Panc1 (cell line): ENCODE measurements at regions not wholly inside any gene's neighbourhood (a gene's known extent, or its start where the extent isn't known, plus 50 kb on each side); places are given as distances from the start of the nearest gene placed in this dataset.

Experiments
- ATAC-seq: fragments of 200-7000 bp; cut with Tn5 transposase; 2 replicates; pipeline ENCODE4 v1.9.1; 2020; ENCODE audit warnings: mild to moderate bottlenecking, moderate library complexity
- BruUV-seq: library from RNA; stranded (reverse); fragments of 400-500 nt; replicated peaks from 2 replicates; lab custom pipeline; 2021; lab: Mats Ljungman, UMichigan
- CTCF ChIA-PET: fragments of 300-600 bp; sonication (Branson Sonifier 250); formaldehyde crosslinking; loops from one replicate; lab custom pipeline; 2022; ENCODE audit warnings: antibody characterized with exemption; lab: Charles Lee
- POLR2A ChIA-PET: fragments of 300-600 bp; sonication (Branson Sonifier 250); formaldehyde crosslinking; loops from one replicate; lab custom pipeline; 2022; ENCODE audit warnings: antibody characterized with exemption; lab: Charles Lee
- DNase-seq: peaks from one replicate; pipeline ENCODE4 v3.0.0-alpha.2; 2010; ENCODE audit warnings: low read depth, low spot score
- H3K27ac ChIP-seq: 2 replicates; pipeline ENCODE4 v1.5.1; 2011; ENCODE audit warnings: mild to moderate bottlenecking, low read length, inconsistent platforms
- H3K27me3 ChIP-seq: fragments of 200-500 bp; sonication (Bioruptor generic); 2 replicates; pipeline ENCODE4 v1.6.0; 2014; ENCODE audit warnings: low read length, inconsistent platforms; ENCODE audit not compliant: control insufficient read depth, insufficient read depth
- H3K36me3 ChIP-seq: fragments of 200-500 bp; sonication (Bioruptor generic); 2 replicates; pipeline ENCODE4 v1.5.1; 2014; ENCODE audit warnings: inconsistent platforms, mild to moderate bottlenecking, low read length, moderate library complexity; ENCODE audit not compliant: control insufficient read depth, insufficient read depth
- H3K4me1 ChIP-seq: 2 replicates; pipeline ENCODE4 v1.5.1; 2011; ENCODE audit warnings: inconsistent platforms, mild to moderate bottlenecking, low read length, moderate library complexity; ENCODE audit not compliant: control insufficient read depth, insufficient read depth
- H3K4me3 ChIP-seq, 2 experiments: 2 replicates each; pipeline ENCODE4 v1.5.1; 2011 to 2012; ENCODE audit warnings: low read depth in 2 of 2, low read length in 2 of 2, mild to moderate bottlenecking in 2 of 2, inconsistent platforms in 1 of 2, moderate library complexity in 1 of 2
- H3K9me3 ChIP-seq: fragments of 200-500 bp; sonication (Bioruptor generic); 2 replicates; pipeline ENCODE4 v1.5.1; 2014; ENCODE audit warnings: low read depth, mild to moderate bottlenecking, inconsistent platforms, low read length, moderate library complexity; ENCODE audit not compliant: control insufficient read depth, insufficient read depth
- POLR2AphosphoS5 ChIP-seq: IDR thresholded peaks from 2 replicates; pipeline ENCODE4 v1.6.1; 2012; ENCODE audit warnings: mild to moderate bottlenecking, low read depth, low read length, moderate library complexity
- SIN3A ChIP-seq: IDR thresholded peaks from 2 replicates; pipeline ENCODE4 v1.6.1; 2012; ENCODE audit warnings: low read depth, mild to moderate bottlenecking, low read length, moderate library complexity, borderline replicate concordance; ENCODE audit not compliant: insufficient read depth
- TCF7L2 ChIP-seq: IDR thresholded peaks from 2 replicates; pipeline ENCODE4 v1.6.1; 2011; ENCODE audit warnings: mild to moderate bottlenecking, low read depth, low read length, inconsistent platforms
- in situ Hi-C: cut with HindIII; loops from 2 replicates; pipeline ENCODE4 v1.10.0; 2016; ENCODE audit warnings: low sequenced_read_pairs, low pct_unique_long_range_greater_than_20kb
- intact Hi-C: fragments of 100-400 bp; cut with micrococcal nuclease; formaldehyde crosslinking; loops from one replicate; pipeline ENCODE4 v1.10.0; 2022; ENCODE audit not compliant: unreplicated experiment
- TF ChIP-seq, protein P1 (sequence below), 2 experiments: IDR thresholded peaks; 2 replicates each; pipeline ENCODE4 v1.6.1; 2011 to 2012; ENCODE audit warnings: low read depth in 2 of 2, control low read depth in 1 of 2, low read length in 1 of 2, mild to moderate bottlenecking in 1 of 2, moderate library complexity in 1 of 2; ENCODE audit not compliant: insufficient read depth in 1 of 2
- TF ChIP-seq, protein P2 (sequence below): fragments of 450-650 bp; IDR thresholded peaks from 2 replicates; pipeline ENCODE4 v1.5.1; 2017; ENCODE audit warnings: mild to moderate bottlenecking

DNA sequence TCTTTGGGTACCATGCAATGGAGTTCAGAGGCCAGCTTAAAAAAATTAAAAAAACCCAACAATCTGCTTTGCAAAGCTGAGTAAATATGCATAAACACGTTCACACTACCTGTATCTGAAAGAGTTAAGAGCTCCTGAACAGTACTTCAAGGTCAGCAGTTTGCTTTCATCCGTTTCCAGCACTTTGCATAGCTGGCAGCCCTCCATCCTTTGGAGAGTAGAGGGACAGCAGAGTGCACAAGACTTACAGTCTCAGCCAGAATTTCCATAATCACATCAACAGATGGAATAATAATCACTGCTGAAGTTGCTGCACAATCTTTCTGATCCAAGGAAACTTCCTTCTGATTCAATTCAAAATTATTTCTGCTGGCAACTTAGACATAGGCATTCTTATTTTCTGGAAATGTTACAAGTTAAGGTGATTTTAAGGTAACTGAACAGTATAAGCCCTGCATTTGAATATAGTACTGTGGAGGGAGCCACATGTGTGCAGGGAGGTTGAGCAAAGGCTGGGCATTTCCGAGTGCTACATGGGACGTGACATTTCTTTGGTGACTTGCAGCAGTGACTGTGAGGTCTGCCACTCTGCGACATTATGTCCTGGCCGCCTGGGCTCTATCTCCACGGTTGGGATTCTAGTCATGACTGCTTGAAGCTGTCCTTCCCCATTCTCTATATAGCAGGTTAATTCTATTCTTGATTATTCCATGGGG lies 73.5 kb upstream of the EMCN start:
- BruUV-seq = no TSS peak
- ATAC-seq = no peak
- Histone ChIP-seq H3K4me3 (no peak overlapping the region), H3K27ac (no peak overlapping the region), H3K27me3 (no peaks in the 10 kb centered on the region), H3K4me1 (no peaks in the 10 kb centered on the region), H3K36me3 (no peaks in the 10 kb centered on the region), H3K9me3 (no peaks in the 10 kb centered on the region)
- POLR2A ChIA-PET = no interaction called here
- TF ChIP-seq, protein P1, sequence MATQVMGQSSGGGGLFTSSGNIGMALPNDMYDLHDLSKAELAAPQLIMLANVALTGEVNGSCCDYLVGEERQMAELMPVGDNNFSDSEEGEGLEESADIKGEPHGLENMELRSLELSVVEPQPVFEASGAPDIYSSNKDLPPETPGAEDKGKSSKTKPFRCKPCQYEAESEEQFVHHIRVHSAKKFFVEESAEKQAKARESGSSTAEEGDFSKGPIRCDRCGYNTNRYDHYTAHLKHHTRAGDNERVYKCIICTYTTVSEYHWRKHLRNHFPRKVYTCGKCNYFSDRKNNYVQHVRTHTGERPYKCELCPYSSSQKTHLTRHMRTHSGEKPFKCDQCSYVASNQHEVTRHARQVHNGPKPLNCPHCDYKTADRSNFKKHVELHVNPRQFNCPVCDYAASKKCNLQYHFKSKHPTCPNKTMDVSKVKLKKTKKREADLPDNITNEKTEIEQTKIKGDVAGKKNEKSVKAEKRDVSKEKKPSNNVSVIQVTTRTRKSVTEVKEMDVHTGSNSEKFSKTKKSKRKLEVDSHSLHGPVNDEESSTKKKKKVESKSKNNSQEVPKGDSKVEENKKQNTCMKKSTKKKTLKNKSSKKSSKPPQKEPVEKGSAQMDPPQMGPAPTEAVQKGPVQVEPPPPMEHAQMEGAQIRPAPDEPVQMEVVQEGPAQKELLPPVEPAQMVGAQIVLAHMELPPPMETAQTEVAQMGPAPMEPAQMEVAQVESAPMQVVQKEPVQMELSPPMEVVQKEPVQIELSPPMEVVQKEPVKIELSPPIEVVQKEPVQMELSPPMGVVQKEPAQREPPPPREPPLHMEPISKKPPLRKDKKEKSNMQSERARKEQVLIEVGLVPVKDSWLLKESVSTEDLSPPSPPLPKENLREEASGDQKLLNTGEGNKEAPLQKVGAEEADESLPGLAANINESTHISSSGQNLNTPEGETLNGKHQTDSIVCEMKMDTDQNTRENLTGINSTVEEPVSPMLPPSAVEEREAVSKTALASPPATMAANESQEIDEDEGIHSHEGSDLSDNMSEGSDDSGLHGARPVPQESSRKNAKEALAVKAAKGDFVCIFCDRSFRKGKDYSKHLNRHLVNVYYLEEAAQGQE (IDR thresholded peaks at IDR 0.05; ENCODE audit: insufficient read depth in 1 of 2, low read depth in 2 of 2, low read length in 1 of 2) = no peak
- no peak for TF ChIP-seq POLR2AphosphoS5
- TF ChIP-seq TCF7L2 = no peak
- TF ChIP-seq SIN3A = no peak
- TF ChIP-seq, protein P2, sequence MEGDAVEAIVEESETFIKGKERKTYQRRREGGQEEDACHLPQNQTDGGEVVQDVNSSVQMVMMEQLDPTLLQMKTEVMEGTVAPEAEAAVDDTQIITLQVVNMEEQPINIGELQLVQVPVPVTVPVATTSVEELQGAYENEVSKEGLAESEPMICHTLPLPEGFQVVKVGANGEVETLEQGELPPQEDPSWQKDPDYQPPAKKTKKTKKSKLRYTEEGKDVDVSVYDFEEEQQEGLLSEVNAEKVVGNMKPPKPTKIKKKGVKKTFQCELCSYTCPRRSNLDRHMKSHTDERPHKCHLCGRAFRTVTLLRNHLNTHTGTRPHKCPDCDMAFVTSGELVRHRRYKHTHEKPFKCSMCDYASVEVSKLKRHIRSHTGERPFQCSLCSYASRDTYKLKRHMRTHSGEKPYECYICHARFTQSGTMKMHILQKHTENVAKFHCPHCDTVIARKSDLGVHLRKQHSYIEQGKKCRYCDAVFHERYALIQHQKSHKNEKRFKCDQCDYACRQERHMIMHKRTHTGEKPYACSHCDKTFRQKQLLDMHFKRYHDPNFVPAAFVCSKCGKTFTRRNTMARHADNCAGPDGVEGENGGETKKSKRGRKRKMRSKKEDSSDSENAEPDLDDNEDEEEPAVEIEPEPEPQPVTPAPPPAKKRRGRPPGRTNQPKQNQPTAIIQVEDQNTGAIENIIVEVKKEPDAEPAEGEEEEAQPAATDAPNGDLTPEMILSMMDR = no peak
- no peak for DNase-seq
- in situ Hi-C loops = no loop called here
- intact Hi-C loops = no loop called here
- CTCF ChIA-PET = no interaction called here

DNA sequence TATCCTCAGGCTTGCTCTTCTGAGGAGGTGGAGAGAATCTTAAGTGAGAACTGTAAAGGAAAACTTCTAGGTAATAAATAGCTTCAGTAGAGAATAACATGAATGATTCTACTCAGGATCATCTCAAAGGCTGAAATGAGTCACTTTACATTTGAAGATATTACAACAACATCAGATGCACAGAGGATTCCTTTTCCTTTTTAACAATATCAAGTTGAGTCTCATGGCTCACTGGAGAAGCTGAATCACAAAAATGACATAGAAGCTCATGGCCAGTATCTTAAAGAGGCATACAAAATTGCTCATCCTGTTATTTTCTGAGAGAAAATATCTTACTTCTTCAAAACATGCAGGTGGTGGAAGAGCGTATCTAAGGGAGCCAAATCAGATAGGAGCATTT lies 72.5 kb upstream of the EMCN start:
- TF ChIP-seq TCF7L2 = no peak
- TF ChIP-seq, protein P2 = no peak
- TF ChIP-seq, protein P1 (IDR thresholded peaks at IDR 0.05; ENCODE audit: insufficient read depth in 1 of 2, low read depth in 2 of 2, low read length in 1 of 2) = no peak
- no peak for TF ChIP-seq POLR2AphosphoS5
- no peak for TF ChIP-seq SIN3A
- H3K36me3 ChIP-seq = no peaks in the 10 kb centered on the region
- H3K27ac ChIP-seq = no peak overlapping the region
- no TSS peak for BruUV-seq
- no peak overlapping the region for H3K4me3 ChIP-seq
- ChIA-PET CTCF (no interaction called here), POLR2A (no interaction called here)
- DNase-seq = no peak
- intact Hi-C loops = no loop called here
- no peaks in the 10 kb centered on the region for H3K9me3 ChIP-seq
- no peaks in the 10 kb centered on the region for H3K4me1 ChIP-seq
- ATAC-seq = no peak
- in situ Hi-C loops = no loop called here
- no peaks in the 10 kb centered on the region for H3K27me3 ChIP-seq
